ENCODE measurements at regions not wholly inside any gene's neighbourhood (a gene's known extent, or its start where the extent isn't known, plus 50 kb on each side); places are given as distances from the start of the nearest gene placed in this dataset.
A peak's percentile ranks its signal among the peaks of the same experiment; 100 is the strongest.

- DNase-seq = no peak
Observed at GRCh38 chr10:128629111-128630096, 503.2 kb upstream of the MKI67 start.

- no peak for DNase-seq
Observed at GRCh38 chr10:128630787-128631252, 504.6 kb upstream of the MKI67 start.

DNA sequence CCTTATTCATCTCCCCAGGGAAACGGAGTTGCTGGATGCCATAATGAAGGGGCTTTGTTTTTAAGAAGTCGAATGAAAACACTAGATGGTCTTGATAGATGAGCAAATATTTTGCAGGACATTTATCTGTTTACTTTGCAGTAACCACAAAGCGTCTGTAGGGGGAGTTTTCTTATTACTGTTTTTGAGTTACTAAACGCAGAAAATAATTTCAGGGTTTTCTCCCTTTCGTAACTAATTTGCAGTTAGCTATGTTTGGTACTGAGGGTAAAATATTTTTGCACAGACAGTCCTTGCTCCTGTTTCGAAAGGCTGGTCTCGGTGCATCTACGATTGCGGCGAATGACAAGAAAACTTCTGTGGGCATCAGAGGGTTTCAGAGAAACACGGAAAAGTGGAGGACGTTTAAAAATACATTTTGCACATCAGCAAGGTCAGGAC lies 505.6 kb upstream of the MKI67 start:
- DNase-seq = no peak

DNA sequence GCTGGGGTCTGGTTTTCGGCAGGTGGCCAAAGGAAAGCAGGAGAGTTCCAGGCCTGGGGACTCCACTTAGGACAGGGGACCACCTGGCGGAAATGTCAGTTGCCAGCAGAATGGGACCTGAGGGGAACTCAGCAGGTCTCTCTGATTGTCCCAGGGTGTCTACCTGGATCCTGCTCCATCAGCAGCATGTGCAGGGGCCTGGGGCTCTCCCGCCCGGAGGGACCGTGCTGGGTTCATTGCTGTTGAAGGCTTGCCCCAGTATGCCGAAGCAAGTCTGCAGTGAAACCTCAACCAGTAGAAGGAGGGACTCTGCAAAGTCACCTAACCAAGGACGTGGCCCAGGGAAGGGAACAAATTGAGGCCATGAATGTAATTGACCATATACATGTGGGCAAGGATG lies 506.5 kb upstream of the MKI67 start:
- DNase-seq = no peak

- no peak for DNase-seq
Observed at GRCh38 chr10:128633864-128634540, 507.8 kb upstream of the MKI67 start.

GRCh38 chr10:128642023-128642422 lies 515.8 kb upstream of the MKI67 start:
- peak; percentile 13 for DNase-seq

DNA sequence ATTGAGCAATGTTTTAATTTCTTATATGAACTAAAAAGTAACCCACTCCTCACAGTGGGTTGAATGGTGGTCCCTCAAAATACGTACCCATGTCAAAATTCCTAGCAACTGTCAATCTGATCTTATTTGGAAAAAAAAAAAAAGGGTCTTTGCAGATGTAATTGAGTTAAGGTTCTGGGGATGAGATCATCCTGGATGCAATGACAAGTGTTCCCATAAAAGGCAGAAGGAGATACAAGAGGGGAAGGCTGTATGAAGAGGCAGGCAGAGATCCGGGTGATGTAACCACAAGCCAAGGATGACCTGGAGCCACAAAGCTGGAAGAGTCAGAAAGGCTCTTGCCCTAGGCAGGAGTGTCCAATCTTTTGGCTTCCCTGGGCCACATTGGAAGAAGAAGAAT lies 516.3 kb upstream of the MKI67 start:
- DNase-seq = no peak

- no peak for DNase-seq
Observed at GRCh38 chr10:128643658-128644057, 517.4 kb upstream of the MKI67 start.

DNA sequence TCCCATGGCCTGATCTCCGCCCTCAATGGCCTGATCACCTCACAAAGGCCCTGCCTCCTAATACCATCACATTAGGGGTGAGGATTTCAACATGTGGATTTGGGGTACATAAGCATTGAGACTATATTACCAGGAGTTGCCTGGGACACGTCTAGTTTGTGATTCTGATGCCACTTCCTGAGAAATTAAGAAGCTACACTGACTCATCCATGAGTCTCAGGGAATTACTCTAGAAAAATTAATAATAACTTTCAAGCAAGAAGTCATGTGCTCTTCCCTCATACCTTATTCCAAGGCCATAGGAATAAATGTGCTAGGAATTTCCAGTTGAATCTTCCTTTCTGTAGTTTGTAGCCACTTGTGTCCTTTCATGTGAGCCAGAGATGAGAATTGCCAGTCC lies 519.3 kb upstream of the MKI67 start:
- DNase-seq = no peak

- no peak for DNase-seq
Observed at GRCh38 chr10:128646956-128647355, 520.7 kb upstream of the MKI67 start.

- no peak for DNase-seq
Observed at GRCh38 chr10:128657548-128657947, 531.3 kb upstream of the MKI67 start.

DNA sequence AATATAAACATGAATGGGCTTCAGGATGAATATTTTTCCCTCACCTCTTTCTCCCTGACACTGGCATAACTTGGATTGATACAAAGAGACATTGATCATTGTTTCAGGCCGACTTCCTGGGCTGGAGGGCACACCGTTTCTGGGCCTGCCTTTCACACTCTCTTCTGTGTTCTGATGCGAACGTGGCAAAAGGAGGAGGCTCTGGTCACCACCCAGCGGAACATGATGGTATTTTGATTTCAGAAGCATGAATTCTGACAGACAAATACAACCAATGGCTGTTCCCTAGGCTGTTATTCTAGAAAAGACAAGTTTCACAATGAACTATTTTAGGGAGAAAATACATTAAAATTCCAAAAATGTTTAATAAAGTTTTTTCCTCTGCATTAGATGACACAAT lies 534.5 kb upstream of the MKI67 start:
- DNase-seq = no peak

DNA sequence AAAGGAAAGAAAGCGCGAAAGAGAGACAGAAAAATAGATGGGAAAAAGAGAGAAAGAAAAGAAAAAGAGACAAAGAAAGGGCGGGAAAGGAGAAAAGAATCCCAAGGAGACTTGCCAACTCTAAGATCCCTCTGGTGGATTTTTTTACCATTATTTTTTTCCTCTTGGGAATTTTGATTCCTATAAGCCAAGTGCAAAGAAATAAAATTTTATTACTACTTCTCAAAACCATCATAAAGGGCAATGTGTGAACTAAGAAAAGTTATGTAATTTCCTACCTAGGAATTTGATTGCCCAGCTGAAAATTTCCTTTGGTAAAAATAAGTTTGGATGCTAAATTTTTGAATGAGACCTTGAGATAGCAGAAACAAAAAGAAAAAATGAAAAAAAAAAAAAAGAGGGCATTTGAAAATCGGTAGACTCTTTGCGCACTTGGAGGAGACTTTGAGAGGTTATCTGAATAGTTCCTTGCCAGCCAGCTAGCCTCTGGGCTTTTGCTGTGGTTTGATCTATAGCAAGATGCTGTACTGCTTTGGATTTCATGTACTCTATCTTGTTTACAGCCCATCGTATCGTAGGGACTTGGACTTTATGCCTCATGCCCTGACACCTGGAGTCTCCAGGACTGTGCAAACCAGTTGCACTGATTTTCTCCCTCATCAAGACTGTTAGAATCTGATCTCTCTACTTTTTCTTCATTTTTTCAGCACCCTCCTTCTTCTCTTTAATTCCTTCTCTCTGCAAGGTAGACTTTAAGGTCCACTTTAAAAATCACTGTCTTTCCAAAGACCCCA lies 535.4 kb upstream of the MKI67 start:
- DNase-seq = no peak

GRCh38 chr10:128662520-128662919 lies 536.3 kb upstream of the MKI67 start:
- DNase-seq = no peak

DNA sequence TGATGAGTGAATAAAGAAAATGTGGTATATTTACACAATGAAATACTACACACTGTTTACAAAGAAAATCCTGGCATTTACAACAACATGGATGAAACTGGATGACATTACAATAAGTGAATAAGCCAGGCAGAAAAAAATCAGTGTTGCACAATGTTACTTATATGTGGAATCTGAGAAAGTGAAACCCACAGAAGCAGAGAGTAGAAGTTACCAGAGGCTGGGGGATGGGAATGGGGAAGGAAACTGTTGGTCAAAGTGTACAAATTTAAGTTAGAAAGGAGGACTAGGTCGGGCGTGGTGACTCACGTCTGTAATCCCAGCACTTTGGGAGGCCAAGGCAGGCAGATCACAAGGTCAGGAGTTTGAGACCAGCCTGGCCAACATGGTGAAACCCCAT lies 538.5 kb upstream of the MKI67 start:
- DNase-seq = no peak

DNA sequence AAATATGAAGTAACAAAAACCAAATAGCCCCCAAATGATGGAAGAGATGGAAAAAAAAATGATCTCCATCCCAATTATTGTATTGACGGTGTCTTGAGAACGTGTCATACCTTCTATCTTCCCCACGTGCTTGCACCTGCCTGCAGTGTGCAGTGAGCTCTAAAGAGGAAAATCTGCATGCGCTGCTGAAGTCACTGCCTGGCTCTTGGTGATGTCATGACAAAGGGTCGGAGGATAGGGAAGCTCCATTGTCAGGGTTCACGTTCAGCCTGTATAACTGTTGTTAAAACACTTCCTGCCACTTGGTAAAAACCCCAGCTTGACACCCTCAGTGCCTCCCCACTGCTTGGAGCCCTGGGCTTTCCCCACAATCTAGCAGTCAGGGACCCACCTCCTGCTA lies 549.2 kb upstream of the MKI67 start:
- DNase-seq = no peak

DNA sequence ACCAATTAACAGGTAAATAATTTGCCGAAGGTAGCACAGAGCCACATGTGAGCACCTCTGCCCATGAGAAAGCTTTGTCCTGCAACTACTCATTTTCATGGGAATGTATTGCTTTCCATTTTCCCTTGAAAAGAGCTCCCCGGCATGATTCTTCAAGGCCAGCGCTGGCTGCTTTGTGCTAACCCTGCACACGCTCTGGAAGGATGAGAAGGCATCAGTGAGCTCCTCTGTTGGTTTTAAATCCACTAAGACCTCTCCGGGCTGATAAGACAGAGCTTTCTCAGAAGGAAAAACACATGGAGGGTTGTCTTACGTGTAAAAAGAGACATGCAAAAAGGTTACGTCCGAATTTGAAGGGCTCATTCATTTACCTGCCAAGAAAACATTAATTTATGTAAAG lies 553.9 kb upstream of the MKI67 start:
- no peak for DNase-seq

- no peak for DNase-seq
Observed at GRCh38 chr10:128684215-128684614, 558.0 kb upstream of the MKI67 start.

DNA sequence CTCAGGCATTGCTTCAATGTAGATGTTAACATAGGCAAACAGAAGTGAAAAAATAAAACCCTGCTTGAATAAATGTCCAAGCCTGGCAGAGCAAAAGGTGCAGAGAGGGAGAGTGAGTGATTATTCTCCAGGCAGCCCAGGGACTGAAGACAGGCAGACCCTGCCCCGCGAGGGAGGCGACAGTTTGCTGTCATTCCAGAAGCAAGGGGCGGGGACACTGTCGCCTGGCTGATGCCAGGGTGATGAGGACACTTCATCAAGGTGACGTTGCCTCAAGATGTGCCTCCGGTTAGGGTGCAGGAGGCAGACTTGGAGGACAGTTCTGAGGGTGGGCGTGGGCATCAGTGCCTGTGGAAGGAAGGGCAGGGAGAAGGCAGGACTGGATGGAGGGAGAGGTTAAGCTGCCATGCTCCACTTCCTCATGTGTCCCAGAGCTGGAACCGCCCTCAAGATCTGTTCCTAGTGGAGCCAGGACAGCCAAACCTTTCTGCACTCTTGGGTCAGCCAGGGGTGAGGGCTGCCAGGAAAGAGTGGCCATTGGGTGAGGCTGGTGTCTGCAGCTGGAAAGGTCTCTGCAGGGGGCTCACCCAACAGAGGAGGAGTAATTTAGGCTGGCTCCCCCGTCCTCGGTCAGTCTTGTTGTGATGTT lies 560.5 kb upstream of the MKI67 start:
- no peak for DNase-seq

DNA sequence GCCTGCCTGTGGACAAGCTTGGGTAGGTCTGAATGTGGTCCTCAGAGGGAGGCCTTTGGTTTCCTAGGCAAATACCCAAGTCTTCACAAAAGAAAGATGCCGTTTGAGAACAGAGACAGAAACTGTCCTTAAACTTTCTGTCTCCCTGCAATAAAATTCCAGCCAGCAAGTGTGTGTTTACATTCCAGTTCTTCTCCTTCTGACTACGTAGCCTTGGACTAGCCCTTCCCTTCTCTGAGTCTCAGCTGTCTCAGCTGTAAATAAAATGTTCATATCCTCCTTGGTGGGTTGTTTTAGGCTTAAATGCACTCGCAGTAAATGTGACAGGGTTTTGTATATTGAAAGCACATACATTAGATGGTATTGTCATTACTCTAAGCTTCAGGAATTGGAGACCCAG lies 561.2 kb upstream of the MKI67 start:
- no peak for DNase-seq

DNA sequence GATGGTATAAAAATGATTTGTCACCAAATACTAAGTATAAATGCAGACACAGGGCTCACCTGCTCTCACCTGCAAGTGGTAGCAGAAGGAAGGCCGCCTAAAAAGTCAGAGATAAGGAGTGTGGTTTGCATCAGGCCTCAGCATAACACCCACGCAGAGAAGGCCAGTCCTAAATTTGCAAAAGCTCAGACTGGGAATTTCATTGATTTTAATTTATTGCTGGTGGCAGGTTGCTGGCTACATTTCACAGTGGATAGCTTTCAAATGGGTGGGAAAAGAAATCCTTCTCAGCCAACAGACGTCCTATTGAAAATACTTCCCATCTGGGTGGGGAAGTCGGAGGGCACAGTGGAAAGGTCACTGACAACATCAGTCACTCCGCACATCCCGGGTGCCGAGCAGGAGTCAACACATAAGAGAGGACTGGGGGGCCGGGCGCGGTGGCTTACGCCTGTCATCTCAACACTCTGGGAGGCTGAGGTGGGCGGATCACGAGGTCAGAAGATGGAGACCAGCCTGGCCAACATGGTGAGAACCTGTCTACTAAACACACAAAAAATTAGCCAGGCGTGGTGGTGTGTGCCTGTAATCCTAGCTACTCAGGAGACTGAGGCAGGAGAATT lies 561.8 kb upstream of the MKI67 start:
- DNase-seq = no peak

DNA sequence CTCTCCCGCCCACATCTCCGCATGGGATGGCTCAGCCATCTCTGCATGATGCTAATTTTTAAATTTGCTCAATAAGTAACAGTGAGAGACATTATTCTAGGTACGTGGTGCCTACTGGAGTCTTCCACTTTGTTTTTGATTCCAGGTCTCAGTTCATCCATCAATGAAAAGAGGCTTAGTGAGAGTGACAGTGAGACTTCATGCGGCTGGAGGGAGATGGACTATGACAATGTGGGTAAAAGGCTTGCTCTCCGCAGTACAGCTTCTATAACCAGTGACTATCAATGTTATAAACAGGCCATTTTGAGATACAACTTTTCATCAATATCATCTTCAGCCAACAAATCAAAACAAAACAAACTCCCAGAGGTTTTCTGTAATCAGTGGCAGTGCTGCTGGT lies 563.4 kb upstream of the MKI67 start:
- DNase-seq = no peak
